K562 (cell line): ENCODE measurements at regions not wholly inside any gene's neighbourhood (a gene's known extent, or its start where the extent isn't known, plus 50 kb on each side); places are given as distances from the start of the nearest gene placed in this dataset.

Source experiments
- ATAC-seq: fragments of 200-7000 bp; cut with Tn5 transposase; 3 replicates; pipeline ENCODE4 v1.9.1; 2020; ENCODE audit warnings: moderate library complexity
- BruUV-seq: library from RNA; stranded (reverse); fragments of 400-500 nt; replicated peaks from 2 replicates; lab custom pipeline; 2021; lab: Mats Ljungman, UMichigan
- CTCF ChIA-PET: fragments of 300-600 bp; formaldehyde crosslinking; extraction: SDS; loops from one replicate; lab custom pipeline; 2021; ENCODE audit warnings: low intra/inter-chr PET ratio; lab: Yijun Ruan, JAX
- POLR2A ChIA-PET: fragments of 300-600, 350-650 bp; sonication (Branson Sonifier 250); formaldehyde crosslinking; extraction: SDS; loops from one replicate; lab custom pipeline; 2021; ENCODE audit warnings: antibody characterized with exemption, inconsistent platforms; lab: Yijun Ruan, JAX
- DNase-seq, 4 experiments: peaks; one replicate each; pipeline versions ENCODE4 v3.0.0 to v3.0.0-alpha.2; 2011 to 2018; ENCODE audit warnings: low spot score in 3 of 4, mixed read lengths in 3 of 4; ENCODE audit errors: extremely low read depth in 1 of 4
- FAIRE-seq: peaks from 2 replicates; lab custom pipeline; 2011; peaks lifted over from hg19 to GRCh38; lab: Jason Lieb, UNC
- H2AFZ ChIP-seq: 2 replicates; pipeline ENCODE4 v1.6.0; 2011; ENCODE audit warnings: low read depth, low read length, control low read depth, inconsistent platforms
- H3K27ac ChIP-seq: fragments of 200-600 bp; 3 replicates; pipeline ENCODE4 v1.8.0; 2011; ENCODE audit warnings: low read depth, mild to moderate bottlenecking, control low read depth, inconsistent platforms, low read length, moderate library complexity, mixed read lengths; ENCODE audit errors: extremely low read depth
- H3K27me3 ChIP-seq, 2 experiments: fragments of 300-600 bp in 1 of 2; 2 replicates in 1 of 2; 3 replicates in 1 of 2; pipeline versions ENCODE4 v1.6.0 to v1.8.0; 2011; ENCODE audit warnings: inconsistent platforms in 2 of 2, low read length in 2 of 2, mild to moderate bottlenecking in 1 of 2, mixed read lengths in 1 of 2, moderate library complexity in 1 of 2; ENCODE audit not compliant: control insufficient read depth in 2 of 2, insufficient read depth in 2 of 2
- H3K36me3 ChIP-seq: fragments of 300-600 bp; 3 replicates; pipeline ENCODE4 v1.8.0; 2011; ENCODE audit warnings: mild to moderate bottlenecking, low read length, inconsistent platforms; ENCODE audit not compliant: control insufficient read depth, insufficient read depth
- H3K4me1 ChIP-seq, 2 experiments: fragments of 200-600 bp in 1 of 2; replicated peaks in 1 of 2; 2 replicates in 1 of 2; 3 replicates in 1 of 2; pipeline versions ENCODE4 v1.5.1 to v1.8.0; 2011; ENCODE audit warnings: inconsistent platforms in 2 of 2, low read length in 2 of 2, mild to moderate bottlenecking in 1 of 2, mixed read lengths in 1 of 2, moderate library complexity in 1 of 2; ENCODE audit not compliant: control insufficient read depth in 2 of 2, insufficient read depth in 2 of 2
- H3K4me2 ChIP-seq: 2 replicates; pipeline ENCODE4 v1.6.1; 2011; ENCODE audit warnings: low read length, control low read depth, inconsistent platforms, mixed read lengths; ENCODE audit not compliant: insufficient read depth
- H3K4me3 ChIP-seq: fragments of 200-600 bp; sonication (generic), shearing (Covaris generic); 2 replicates; pipeline ENCODE4 v1.5.1; 2016; ENCODE audit warnings: control low read depth, inconsistent platforms
- H3K79me2 ChIP-seq: fragments of 200-600 bp; 3 replicates; pipeline ENCODE4 v1.8.0; 2011; ENCODE audit warnings: low read length, inconsistent platforms; ENCODE audit not compliant: control insufficient read depth, insufficient read depth
- H3K9ac ChIP-seq, 2 experiments: 2 replicates each; pipeline versions ENCODE4 v1.6.0 to v1.6.1; 2011; ENCODE audit warnings: low read depth in 2 of 2, low read length in 2 of 2, control low read depth in 1 of 2, inconsistent platforms in 1 of 2, mild to moderate bottlenecking in 1 of 2, mixed read lengths in 1 of 2; ENCODE audit not compliant: insufficient read depth in 1 of 2
- H3K9me1 ChIP-seq: one replicate; pipeline ENCODE4 v1.6.0; 2011; ENCODE audit warnings: inconsistent platforms, mild to moderate bottlenecking, low read length, moderate library complexity; ENCODE audit not compliant: control insufficient read depth, insufficient read depth
- H3K9me3 ChIP-seq: replicated peaks from 2 replicates; pipeline ENCODE4 v1.5.1; 2011; ENCODE audit warnings: low read depth, low read length, inconsistent platforms; ENCODE audit not compliant: control insufficient read depth, insufficient read depth
- H4K20me1 ChIP-seq: replicated peaks from 2 replicates; pipeline ENCODE4 v1.6.1; 2011; ENCODE audit warnings: low read length, inconsistent platforms, mixed read lengths; ENCODE audit not compliant: control insufficient read depth, insufficient read depth
- CTCFL ChIP-seq: IDR thresholded peaks from 2 replicates; pipeline ENCODE4 v1.6.1; 2011; ENCODE audit warnings: borderline replicate concordance, low read depth, mild to moderate bottlenecking, moderate library complexity, low read length; ENCODE audit not compliant: insufficient read depth, poor library complexity, severe bottlenecking
- ERF ChIP-seq: fragments of 450-650 bp; formaldehyde crosslinking; IDR thresholded peaks from 2 replicates; pipeline ENCODE4 v1.4.0; 2020; ENCODE audit warnings: mild to moderate bottlenecking, mixed read lengths
- GATAD2B ChIP-seq: fragments of 450-650 bp; IDR thresholded peaks from 2 replicates; pipeline ENCODE4 v1.6.1; 2017; ENCODE audit warnings: mild to moderate bottlenecking, borderline replicate concordance
- HDGF ChIP-seq: fragments of 450-650 bp; IDR thresholded peaks from 2 replicates; pipeline ENCODE4 v1.6.1; 2016
- HOXB6 ChIP-seq: fragments of 250-450 bp; sonication (Bioruptor Pico); IDR thresholded peaks from 2 replicates; pipeline ENCODE4 v1.5.1; 2022; ENCODE audit warnings: mild to moderate bottlenecking, borderline replicate concordance
- JUNB ChIP-seq: fragments of 450-650 bp; formaldehyde crosslinking; conservative IDR thresholded peaks from 2 replicates; pipeline ENCODE4 v1.4.0; 2020; ENCODE audit warnings: mild to moderate bottlenecking
- MAFF ChIP-seq: IDR thresholded peaks from 2 replicates; pipeline ENCODE4 v1.6.1; 2012; ENCODE audit warnings: low read length, improper control_type of control experiment
- MEF2D ChIP-seq: conservative IDR thresholded peaks from 2 replicates; pipeline ENCODE4 v1.6.1; 2016; ENCODE audit warnings: low read depth, missing genetic modification characterization, missing compliant biosample characterization
- NRF1 ChIP-seq, 2 experiments: fragments of 450-650 bp; IDR thresholded peaks in 1 of 2; conservative IDR thresholded peaks in 1 of 2; 2 replicates each; pipeline ENCODE4 v1.6.1; 2014; ENCODE audit warnings: mild to moderate bottlenecking in 2 of 2
- PATZ1 ChIP-seq: fragments of 250-450 bp; sonication (Bioruptor Pico); IDR thresholded peaks from 2 replicates; pipeline ENCODE4 v1.5.0; 2020; ENCODE audit warnings: mild to moderate bottlenecking, borderline replicate concordance
- POLR3A ChIP-seq: IDR thresholded peaks from 2 replicates; pipeline ENCODE4 v1.6.1; 2011; ENCODE audit warnings: borderline replicate concordance, mild to moderate bottlenecking, moderate library complexity; ENCODE audit not compliant: insufficient read length, insufficient read depth; ENCODE audit errors: extremely low read depth
- SMARCA5 ChIP-seq: fragments of 450-650 bp; IDR thresholded peaks from 2 replicates; pipeline ENCODE4 v1.6.1; 2016
- TEAD4 ChIP-seq, 2 experiments: sonication (generic) in 1 of 2; formaldehyde crosslinking in 1 of 2; IDR thresholded peaks; 2 replicates each; pipeline versions ENCODE4 v1.6.1 to v1.8.0; 2012 to 2022; ENCODE audit warnings: borderline replicate concordance in 1 of 2, inconsistent platforms in 1 of 2, low read length in 1 of 2, mild to moderate bottlenecking in 1 of 2, missing genetic modification reagents in 1 of 2
- ZFP30 ChIP-seq: fragments of 250-450 bp; sonication (Bioruptor Pico); IDR thresholded peaks from 2 replicates; pipeline ENCODE4 v1.8.0; 2022; ENCODE audit warnings: moderate library complexity, mild to moderate bottlenecking, inconsistent platforms, borderline replicate concordance
- ZNF232 ChIP-seq: sonication (generic); formaldehyde crosslinking; IDR thresholded peaks from 2 replicates; pipeline ENCODE4 v1.8.0; 2022; ENCODE audit warnings: mild to moderate bottlenecking, missing genetic modification reagents
- ZNF3 ChIP-seq: fragments of 250-450 bp; sonication (Bioruptor Pico); IDR thresholded peaks from 2 replicates; pipeline ENCODE4 v1.5.0; 2021; ENCODE audit warnings: mild to moderate bottlenecking, moderate library complexity
- ZNF347 ChIP-seq: fragments of 450-650 bp; formaldehyde crosslinking; IDR thresholded peaks from 2 replicates; pipeline ENCODE4 v1.4.0; 2020; ENCODE audit warnings: low read depth, mild to moderate bottlenecking, moderate library complexity
- ZNF445 ChIP-seq: fragments of 250-450 bp; sonication (Bioruptor Pico); IDR thresholded peaks from 2 replicates; pipeline ENCODE4 v1.4.0; 2020; ENCODE audit warnings: low read depth, mild to moderate bottlenecking, moderate library complexity
- ZNF780A ChIP-seq: fragments of 250-450 bp; sonication (Bioruptor Pico); IDR thresholded peaks from 2 replicates; pipeline ENCODE4 v1.5.0; 2021; ENCODE audit warnings: mild to moderate bottlenecking
- WGBS: fragments of 100-300 bp; shearing (Covaris generic); methylation state at CpG from one replicate; pipeline ENCODE4 v1.1.6; 2016; ENCODE audit warnings: low coverage, mixed read lengths; ENCODE audit not compliant: insufficient coverage; ENCODE audit errors: missing lambda C conversion rate; 5-methylcytosine and 5-hydroxymethylcytosine counted together
- in situ Hi-C: fragments of 300-500 bp; cut with MboI; formaldehyde crosslinking; loops from 4 replicates; pipeline ENCODE4 v1.15.0; 2018; ENCODE audit warnings: inconsistent platforms, mixed read lengths
- intact Hi-C: fragments of 100-400 bp; cut with micrococcal nuclease; formaldehyde crosslinking; loops from 2 replicates; pipeline ENCODE4 v1.14.2; 2022

- TF ChIP-seq HOXB6 (CRISPR knock-in tag): no peak
- no peak for TF ChIP-seq ZNF3 (CRISPR knock-in tag)
- TF ChIP-seq POLR3A: no peak
- no peak for TF ChIP-seq ZNF347 (CRISPR knock-in tag)
- TF ChIP-seq ZNF232 (CRISPR knock-in tag): no peak
- no peak for TF ChIP-seq MEF2D (tag)
- no peak for TF ChIP-seq ERF (CRISPR knock-in tag)
- no peak for TF ChIP-seq CTCFL
These were observed 63.8 kb downstream of the FAM47B start (continued) for GRCh38 chrX:35006361-35006760.

GRCh38 chrX:35015621-35016020, 73.0 kb downstream of the FAM47B start:
- 0% methylated on average over 1 of the region's 1 CpG for WGBS
- no peak for FAIRE-seq
- ChIA-PET POLR2A (no interaction called here), CTCF (no interaction called here)
- intact Hi-C loops (no loop called here), in situ Hi-C loops (no loop called here)
- H3K4me1 ChIP-seq: no peaks in the 10 kb centered on the region
- H3K36me3 ChIP-seq: no peaks in the 10 kb centered on the region
- H3K27ac ChIP-seq: no peak overlapping the region
- no peak overlapping the region for H2AFZ ChIP-seq
- H3K9me1 ChIP-seq: no peaks in the 10 kb centered on the region
- H3K4me3 ChIP-seq: no peak overlapping the region
- no peaks in the 10 kb centered on the region for H3K27me3 ChIP-seq
- DNase-seq: no peak
- no peaks in the 10 kb centered on the region for H4K20me1 ChIP-seq
- H3K9me3 ChIP-seq: no peaks in the 10 kb centered on the region
- H3K9ac ChIP-seq: no peak overlapping the region
- no TSS peak for BruUV-seq
- no peak for ATAC-seq
- H3K4me2 ChIP-seq: no peak overlapping the region
- no peaks in the 10 kb centered on the region for H3K79me2 ChIP-seq
- no peak for TF ChIP-seq ZNF780A (CRISPR knock-in tag)
- no peak for TF ChIP-seq TEAD4 (IDR thresholded peaks at IDR 0.05; ENCODE audit: low read length)
- TF ChIP-seq TEAD4 (CRISPR knock-in tag; IDR thresholded peaks at IDR 0.05; ENCODE audit: borderline replicate concordance): no peak
- TF ChIP-seq NRF1 (conservative IDR thresholded peaks at IDR 0.05 in 1 of 2, IDR thresholded peaks at IDR 0.05 in 1 of 2): no peak
- no peak for TF ChIP-seq HDGF
- TF ChIP-seq ZFP30 (CRISPR knock-in tag): no peak
- TF ChIP-seq ZNF445 (CRISPR knock-in tag): no peak
- no peak for TF ChIP-seq JUNB (CRISPR knock-in tag)
- TF ChIP-seq GATAD2B: no peak
- TF ChIP-seq PATZ1 (CRISPR knock-in tag): no peak
- no peak for TF ChIP-seq SMARCA5
- TF ChIP-seq MAFF: 0 out of 2 replicates have a peak, but pooled peaks have one; percentile 35
